BLaER1 treated with 17β-estradiol and CSF1 and Interleukin-3, amounts not matched to agents 10 nM and 100 nM (cell line): ENCODE measurements at regions not wholly inside any gene's neighbourhood (a gene's known extent, or its start where the extent isn't known, plus 50 kb on each side); places are given as distances from the start of the nearest gene placed in this dataset.

Source experiments
- H3K27ac ChIP-seq, 11 experiments: shearing (Covaris generic); formaldehyde crosslinking; 2 replicates each; pipeline ENCODE4 v1.8.1; 2022
- H3K27me3 ChIP-seq, 11 experiments: shearing (Covaris generic); formaldehyde crosslinking; 2 replicates each; pipeline ENCODE4 v1.8.1; 2022
- H3K36me3 ChIP-seq, 11 experiments: shearing (Covaris generic); formaldehyde crosslinking; 2 replicates each; pipeline ENCODE4 v1.8.1; 2022
- H3K4me1 ChIP-seq, 10 experiments: shearing (Covaris generic); formaldehyde crosslinking; 2 replicates each; pipeline ENCODE4 v1.8.1; 2022
- H3K4me2 ChIP-seq, 11 experiments: shearing (Covaris generic); formaldehyde crosslinking; 2 replicates each; pipeline ENCODE4 v1.8.1; 2022
- H3K4me3 ChIP-seq, 10 experiments: shearing (Covaris generic); formaldehyde crosslinking; 2 replicates each; pipeline ENCODE4 v1.8.1; 2022
- H3K9ac ChIP-seq, 11 experiments: shearing (Covaris generic); formaldehyde crosslinking; 2 replicates each; pipeline ENCODE4 v1.8.1; 2022
- H3K9me3 ChIP-seq, 11 experiments: shearing (Covaris generic); formaldehyde crosslinking; replicated peaks in 1 of 11; 2 replicates each; pipeline ENCODE4 v1.8.1; 2022
- H4K20me1 ChIP-seq, 11 experiments: shearing (Covaris generic); formaldehyde crosslinking; 2 replicates each; pipeline ENCODE4 v1.8.1; 2022
- Cebpa-rat ChIP-seq, 11 experiments: shearing (Covaris generic); IDR thresholded peaks; 2 replicates each; pipeline ENCODE4 v1.8.1; 2022

DNA sequence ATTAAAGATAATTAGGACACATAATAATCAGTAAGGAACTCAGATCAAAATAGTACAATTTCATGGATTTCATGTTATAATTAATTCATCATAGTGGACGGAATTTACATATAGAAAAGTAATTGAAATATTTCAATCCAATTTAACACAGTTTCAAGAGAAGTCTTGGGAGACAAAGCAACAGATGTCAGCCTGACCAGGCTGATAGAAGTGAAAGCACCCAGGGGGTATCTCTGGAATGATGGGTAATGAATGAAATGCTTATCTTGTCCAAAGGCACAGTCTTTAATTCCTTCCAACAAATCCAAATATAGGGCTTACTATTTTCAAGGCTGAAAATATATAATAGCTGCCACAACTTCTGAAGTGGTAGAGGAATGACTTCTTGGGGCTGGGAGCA, 629.3 kb upstream of the RGMB start:
- Histone ChIP-seq H3K27ac (no peak overlapping the region), H3K4me3 (no peak overlapping the region), H3K36me3 (no peaks in the 10 kb centered on the region), H3K9ac (no peak overlapping the region), H3K9me3 (no peaks in the 10 kb centered on the region; a peak in 2 of 22 replicates), H3K4me1 (no peaks in the 10 kb centered on the region), H3K4me2 (no peak overlapping the region), H3K27me3 (no peaks in the 10 kb centered on the region), H4K20me1 (no peaks in the 10 kb centered on the region)
- no peak for TF ChIP-seq Cebpa-rat (IDR thresholded peaks at IDR 0.05)

DNA sequence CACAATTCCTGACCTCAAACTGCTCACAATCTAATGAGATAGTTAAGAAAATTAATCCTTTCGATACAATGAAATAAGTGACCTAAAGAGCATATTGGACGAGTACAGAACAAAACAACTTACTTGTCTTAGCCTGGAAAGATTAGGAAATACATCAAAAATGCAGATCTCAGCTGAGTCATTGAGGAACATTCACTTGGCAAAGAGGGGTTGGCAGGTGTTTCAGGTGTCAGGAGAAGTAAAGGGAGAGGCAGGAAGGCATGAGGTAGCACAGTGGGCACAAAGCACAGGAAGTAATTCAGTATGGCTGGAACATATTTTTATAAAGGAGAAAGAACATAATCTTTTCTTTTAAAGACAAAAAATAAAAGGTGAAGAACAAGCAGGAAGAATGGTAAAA, 628.8 kb upstream of the RGMB start:
- H3K9me3 ChIP-seq = no peaks in the 10 kb centered on the region; a peak in 2 of 22 replicates
- no peak for TF ChIP-seq Cebpa-rat (IDR thresholded peaks at IDR 0.05)
- H4K20me1 ChIP-seq = no peaks in the 10 kb centered on the region
- no peaks in the 10 kb centered on the region for H3K36me3 ChIP-seq
- H3K4me2 ChIP-seq = no peak overlapping the region
- H3K27me3 ChIP-seq = no peaks in the 10 kb centered on the region
- no peak overlapping the region for H3K9ac ChIP-seq
- H3K27ac ChIP-seq = no peak overlapping the region
- H3K4me1 ChIP-seq = no peaks in the 10 kb centered on the region
- no peak overlapping the region for H3K4me3 ChIP-seq

DNA sequence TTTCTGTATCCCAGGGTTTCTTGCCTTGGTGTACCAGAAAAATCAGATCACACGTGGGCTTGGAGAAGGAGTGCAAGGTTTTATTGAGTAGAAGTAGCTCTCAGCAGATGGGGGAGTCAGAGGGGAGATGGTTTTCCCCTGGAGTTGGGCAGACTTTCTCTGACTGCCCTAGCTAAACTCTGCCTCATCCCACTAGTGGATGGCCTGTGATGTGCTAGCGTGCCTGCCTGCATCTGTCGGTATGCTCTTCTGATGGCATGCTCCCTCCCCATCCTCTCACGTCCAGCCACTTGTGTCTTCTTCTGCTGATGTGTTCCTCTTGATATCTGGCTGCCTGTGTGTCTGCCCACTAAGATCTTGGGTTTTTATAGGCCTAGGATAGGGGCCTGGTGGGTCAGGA, 616.1 kb upstream of the RGMB start:
- Histone ChIP-seq H3K9me3 (no peaks in the 10 kb centered on the region), H3K27me3 (no peaks in the 10 kb centered on the region), H3K27ac (no peak overlapping the region), H3K4me1 (no peaks in the 10 kb centered on the region), H3K9ac (no peak overlapping the region), H3K4me3 (no peak overlapping the region), H3K4me2 (no peak overlapping the region), H4K20me1 (no peaks in the 10 kb centered on the region), H3K36me3 (no peaks in the 10 kb centered on the region)
- no peak for TF ChIP-seq Cebpa-rat (IDR thresholded peaks at IDR 0.05)

DNA sequence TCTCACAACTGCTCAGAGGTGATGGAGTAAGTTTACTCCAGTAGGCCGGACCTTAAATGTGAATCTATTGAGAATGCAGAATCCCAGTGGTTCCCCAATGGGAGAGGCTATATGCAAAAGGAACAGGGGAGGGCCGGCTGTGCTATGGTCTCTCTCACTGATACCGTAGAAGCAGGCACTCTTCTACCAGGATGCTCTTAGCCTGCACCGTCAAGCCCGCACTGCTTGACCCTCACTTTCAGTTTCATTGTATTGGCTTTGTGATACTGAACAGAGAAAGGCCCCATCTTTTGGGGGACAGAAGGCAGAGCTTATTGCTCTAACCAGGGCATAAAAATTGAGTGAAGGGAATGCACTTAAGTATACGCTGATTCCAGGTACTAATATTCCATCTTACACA, 615.0 kb upstream of the RGMB start:
- H4K20me1 ChIP-seq = no peaks in the 10 kb centered on the region
- no peak overlapping the region for H3K9ac ChIP-seq
- H3K4me2 ChIP-seq = no peak overlapping the region
- no peaks in the 10 kb centered on the region for H3K27me3 ChIP-seq
- H3K36me3 ChIP-seq = no peaks in the 10 kb centered on the region
- H3K4me3 ChIP-seq = no peak overlapping the region
- no peak overlapping the region for H3K27ac ChIP-seq
- TF ChIP-seq Cebpa-rat (IDR thresholded peaks at IDR 0.05) = no peak
- no peaks in the 10 kb centered on the region for H3K9me3 ChIP-seq
- H3K4me1 ChIP-seq = no peaks in the 10 kb centered on the region

DNA sequence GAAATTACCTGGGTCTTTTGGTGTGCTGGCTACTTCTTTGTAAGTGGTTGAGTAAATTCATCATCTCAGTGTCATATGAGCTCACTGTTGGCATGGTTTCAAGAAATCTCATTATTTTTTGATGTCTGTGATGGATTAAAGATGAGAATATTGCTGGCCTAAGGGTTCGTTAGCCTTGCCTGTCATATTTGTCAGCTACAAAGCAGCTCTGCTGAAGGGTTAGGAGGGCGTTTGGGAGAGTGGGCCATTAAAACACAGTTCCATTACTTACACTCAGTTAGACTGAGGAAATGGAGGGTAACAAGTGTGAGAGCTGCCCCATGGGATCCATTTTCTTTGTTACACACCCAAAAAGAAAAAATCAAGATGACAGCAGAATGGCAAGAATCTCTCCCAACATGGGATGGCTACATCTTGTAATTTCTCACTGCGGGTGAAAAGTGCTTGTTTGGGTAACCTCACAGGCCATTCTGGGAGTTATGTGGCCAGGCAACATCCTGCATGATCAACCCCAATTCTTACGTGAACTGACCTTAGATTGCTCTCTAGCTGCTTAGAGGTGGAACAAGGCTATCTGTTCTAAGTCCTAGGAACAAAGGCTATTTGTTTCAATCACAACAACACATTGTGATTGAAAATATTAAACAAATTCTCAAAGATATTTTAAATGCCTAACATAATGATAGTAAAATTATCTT, 609.5 kb upstream of the RGMB start:
- H3K9me3 ChIP-seq = no peaks in the 10 kb centered on the region
- no peak overlapping the region for H3K4me2 ChIP-seq
- H4K20me1 ChIP-seq = no peaks in the 10 kb centered on the region
- H3K27me3 ChIP-seq = no peaks in the 10 kb centered on the region
- H3K4me1 ChIP-seq = no peaks in the 10 kb centered on the region
- no peak overlapping the region for H3K4me3 ChIP-seq
- H3K36me3 ChIP-seq = no peaks in the 10 kb centered on the region
- no peak overlapping the region for H3K9ac ChIP-seq
- H3K27ac ChIP-seq = no peak overlapping the region
- no peak for TF ChIP-seq Cebpa-rat (IDR thresholded peaks at IDR 0.05)

DNA sequence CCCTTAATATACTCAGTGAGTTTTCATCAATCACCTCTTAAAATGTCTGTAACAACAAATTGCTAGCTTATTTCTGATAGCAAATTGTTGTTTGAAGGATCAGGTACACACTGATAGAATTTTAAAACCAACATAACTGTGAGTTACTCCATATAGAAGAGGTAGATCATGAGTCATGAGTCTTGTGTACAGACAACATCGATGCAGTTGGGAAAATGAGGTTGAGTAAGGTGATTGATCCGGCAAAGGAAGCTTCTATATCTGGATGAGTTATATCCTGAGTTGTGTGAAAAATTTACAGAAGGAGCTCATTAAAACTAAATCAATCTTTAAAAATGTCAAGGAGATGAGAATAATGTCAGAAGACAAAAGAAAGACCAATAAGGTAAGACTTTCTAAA, 604.6 kb upstream of the RGMB start:
- no peak for TF ChIP-seq Cebpa-rat (IDR thresholded peaks at IDR 0.05)
- Histone ChIP-seq H3K27ac (no peak overlapping the region), H4K20me1 (no peaks in the 10 kb centered on the region)

DNA sequence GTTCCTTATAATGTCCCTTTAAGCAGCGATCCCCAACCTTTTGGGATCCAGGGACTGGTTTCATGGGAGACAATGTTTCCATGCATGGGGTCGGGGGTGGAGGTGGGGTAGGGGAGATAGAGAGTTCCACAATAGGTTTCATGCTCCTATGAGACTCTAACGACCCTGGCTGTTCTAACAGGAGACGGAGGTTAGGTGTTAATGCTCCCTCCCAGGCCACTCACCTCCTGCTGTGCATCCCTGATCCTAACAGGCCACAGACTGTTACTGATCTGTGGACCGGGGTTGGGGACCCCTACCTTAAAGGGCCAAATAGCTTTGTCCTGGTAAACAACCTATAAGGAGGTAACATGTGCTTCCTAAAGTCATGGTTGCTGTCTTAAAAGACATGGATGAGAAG, 602.5 kb upstream of the RGMB start:
- peaks cover 0 to 7% (median 4%) of the 10 kb centered on the region in 10 experiments; a peak in 7 of 20 replicates for H3K4me1 ChIP-seq
- no peak for TF ChIP-seq Cebpa-rat (IDR thresholded peaks at IDR 0.05)
- no peaks in the 10 kb centered on the region for H3K27me3 ChIP-seq
- no peaks in the 10 kb centered on the region for H3K9me3 ChIP-seq
- peak overlapping the region in 1 of 11 experiments; percentile 38; a peak in 2 of 22 replicates for H3K4me2 ChIP-seq
- H3K9ac ChIP-seq = no peak overlapping the region
- no peak overlapping the region for H3K4me3 ChIP-seq
- H4K20me1 ChIP-seq = no peaks in the 10 kb centered on the region
- no peak overlapping the region for H3K27ac ChIP-seq
- no peaks in the 10 kb centered on the region for H3K36me3 ChIP-seq

More for the DNA sequence above, 604.6 kb upstream of the RGMB start:
- Histone ChIP-seq H3K4me3 (no peak overlapping the region), H3K9ac (no peak overlapping the region), H3K27me3 (no peaks in the 10 kb centered on the region), H3K4me1 (peaks cover 0 to 7% (median 4%) of the 10 kb centered on the region in 10 experiments; a peak in 7 of 20 replicates), H3K9me3 (no peaks in the 10 kb centered on the region), H3K36me3 (no peaks in the 10 kb centered on the region), H3K4me2 (no peak overlapping the region)

DNA sequence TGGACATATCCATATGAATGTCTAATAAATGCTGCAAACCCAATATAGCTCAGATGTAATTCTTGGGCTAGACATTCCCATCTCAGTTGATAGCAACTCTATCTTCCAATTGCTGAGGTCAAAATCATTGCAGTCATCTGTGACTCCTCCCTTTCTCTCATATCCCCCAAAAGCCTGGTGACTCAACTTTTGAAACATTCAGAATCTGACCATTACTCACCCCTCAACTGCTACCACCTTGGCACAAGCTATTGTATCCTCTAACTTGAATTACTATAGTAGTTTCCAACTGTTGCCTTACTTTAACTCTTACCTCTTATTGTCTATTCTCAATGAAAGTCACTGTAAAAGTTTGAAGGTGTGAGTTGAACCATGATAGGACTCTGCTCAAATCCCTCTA, 600.1 kb upstream of the RGMB start:
- no peaks in the 10 kb centered on the region for H3K27me3 ChIP-seq
- H4K20me1 ChIP-seq = no peaks in the 10 kb centered on the region
- H3K27ac ChIP-seq = no peak overlapping the region
- H3K4me3 ChIP-seq = no peak overlapping the region
- no peak for TF ChIP-seq Cebpa-rat (IDR thresholded peaks at IDR 0.05)
- H3K4me1 ChIP-seq = peaks cover 0 to 7% (median 4%) of the 10 kb centered on the region in 10 experiments; a peak in 7 of 20 replicates
- H3K9me3 ChIP-seq = peaks cover 0 to 5% (median 0%) of the 10 kb centered on the region in 11 experiments; a peak in 4 of 22 replicates
- no peak overlapping the region for H3K4me2 ChIP-seq
- no peaks in the 10 kb centered on the region for H3K36me3 ChIP-seq
- H3K9ac ChIP-seq = no peak overlapping the region

DNA sequence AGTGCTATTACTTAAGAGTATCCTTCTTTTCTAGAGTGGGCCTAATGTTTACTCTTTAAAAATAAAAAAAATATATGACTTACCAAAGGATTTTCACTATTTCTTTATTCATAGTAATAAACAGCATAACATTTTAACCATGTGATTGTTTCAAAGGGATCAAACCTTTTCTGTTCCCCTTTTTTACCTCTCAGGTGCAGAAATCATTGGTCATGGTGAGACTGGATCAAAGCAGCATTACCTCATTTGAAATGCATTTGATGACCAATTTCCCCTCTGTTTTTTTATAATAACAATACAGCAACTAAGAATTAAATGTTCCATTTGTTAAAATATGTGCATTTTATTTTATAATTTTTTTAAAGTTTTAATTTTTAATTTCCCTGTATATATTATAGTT, 598.0 kb upstream of the RGMB start:
- H4K20me1 ChIP-seq = no peaks in the 10 kb centered on the region
- no peak for TF ChIP-seq Cebpa-rat (IDR thresholded peaks at IDR 0.05)
- H3K9me3 ChIP-seq = peaks cover 0 to 6% (median 0%) of the 10 kb centered on the region in 11 experiments; a peak in 6 of 22 replicates
- no peak overlapping the region for H3K9ac ChIP-seq
- H3K36me3 ChIP-seq = no peaks in the 10 kb centered on the region
- H3K4me2 ChIP-seq = no peak overlapping the region
- H3K27me3 ChIP-seq = no peaks in the 10 kb centered on the region
- no peak overlapping the region for H3K27ac ChIP-seq
- no peak overlapping the region for H3K4me3 ChIP-seq
- H3K4me1 ChIP-seq = peaks cover 0 to 7% (median 4%) of the 10 kb centered on the region in 10 experiments; a peak in 7 of 20 replicates
